Heart left ventricle (tissue), 16 donors: ENCODE measurements at regions not wholly inside any gene's neighbourhood (a gene's known extent, or its start where the extent isn't known, plus 50 kb on each side); places are given as distances from the start of the nearest gene placed in this dataset.
"Not testable (repeated sequence)": the region's sequence is repeated elsewhere in the genome, so short reads cannot be mapped to it uniquely, and the experiment has no call there.

Experiments
- ATAC-seq, 4 donors: fragments of 200-7000 bp; cut with Tn5 transposase; one replicate each; pipeline ENCODE4 v1.9.1; 2020 to 2022; ENCODE audit warnings: moderate library complexity in 4 of 4, mild to moderate bottlenecking in 3 of 4, moderate number of reproducible peaks in 1 of 4
- DNase-seq, 5 donors: peaks; one replicate each; pipeline ENCODE4 v3.0.0-alpha.2; 2020
- H3K27ac ChIP-seq, 12 donors: fragments of 200-600 bp; sonication (generic) in 4 of 12; one replicate each; pipeline versions ENCODE4 v1.5.0 to v1.8.0; 2016 to 2022; ENCODE audit warnings: mild to moderate bottlenecking in 2 of 12
- H3K27me3 ChIP-seq, 9 donors: fragments of 200-600 bp; sonication (generic) in 2 of 9; one replicate each; pipeline versions ENCODE4 v1.5.1 to v1.8.0; 2016 to 2022; ENCODE audit warnings: mild to moderate bottlenecking in 3 of 9
- H3K36me3 ChIP-seq, 9 donors: fragments of 200-600 bp; sonication (generic) in 2 of 9; one replicate each; pipeline versions ENCODE4 v1.5.0 to v1.8.0; 2018 to 2022; ENCODE audit warnings: mild to moderate bottlenecking in 2 of 9
- H3K4me1 ChIP-seq, 12 donors: fragments of 200-600 bp; sonication (generic) in 4 of 12; one replicate each; pipeline versions ENCODE4 v1.5.0 to v1.8.0; 2016 to 2022; ENCODE audit warnings: mild to moderate bottlenecking in 3 of 12
- H3K4me3 ChIP-seq, 12 donors: fragments of 200-600 bp; sonication (generic) in 4 of 12; one replicate each; pipeline versions ENCODE4 v1.5.0 to v1.8.0; 2017 to 2022; ENCODE audit warnings: mild to moderate bottlenecking in 9 of 12, moderate library complexity in 4 of 12
- H3K9me3 ChIP-seq, 12 donors: fragments of 200-600 bp; sonication (generic) in 4 of 12; one replicate each; pipeline versions ENCODE4 v1.5.0 to v1.8.0; 2016 to 2022; ENCODE audit warnings: mild to moderate bottlenecking in 1 of 12
- CTCF ChIP-seq, 12 donors: fragments of 200-600 bp; sonication (generic) in 4 of 12; IDR thresholded peaks; one replicate each; pipeline versions ENCODE4 v1.5.0 to v1.8.0; 2018 to 2022; ENCODE audit warnings: antibody characterized with exemption in 12 of 12, mild to moderate bottlenecking in 5 of 12
- POLR2A ChIP-seq, 2 donors: fragments of 450-650 bp; IDR thresholded peaks; one replicate each; pipeline ENCODE4 v1.6.1; 2017; ENCODE audit warnings: antibody characterized with exemption in 2 of 2, mild to moderate bottlenecking in 2 of 2, moderate library complexity in 2 of 2
- WGBS, 4 donors: extraction: QIAGEN DNeasy Blood & Tissue Kit in 2 of 4; methylation state at CpG; one replicate each; pipeline versions ENCODE4 v1.1.5 to v1.1.7; 2013 to 2018; 5-methylcytosine and 5-hydroxymethylcytosine counted together
- intact Hi-C, 10 donors: fragments of 100-400 bp; cut with DNase I; formaldehyde crosslinking; loops; one replicate each; pipeline versions ENCODE4 v1.11.1 to v1.14.2; 2022
- donor health status: ischemic (EF 13 %, LVEDD 7.1; RV severe dilation, severe dysfunction).
- donor health status: healthy with polysubstance abuse.
- donor health status: DM: no; HTN: yes; CAD: no.
- donor health status: DM: no; HTN: no; CAD: no.
- donor health status: ischemic (EF 25% LVEDD 6.9; RV normal size, moderate dysfunction).
- donor health status: ischemic (EF 25% LVEDD 5.7; RV mildly dilated, moderate dysfunction).
- donor health status: healthy.
- donor health status: DM: yes; HTN: yes; CAD: no.
- donor health status: ischemic (EF 35%, LVEDD 5.7; RV mildly dilated, moderate dysfunction).
- donor health status: nonischemic (EF 11% LVEDD 7.7; RV severe dilation, severe dysfunction).
- donor health status: DM: yes; HTN: yes; CAD: no.
- donor health status: PGD.
- donor health status: ischemic (EF 29% LVEDD 5.4; RV normal size, mild dysfunction).
- donor health status: nonischemic (EF 23%, LVEDD 6.1; RV moderate dilation, normal function).

- TF ChIP-seq POLR2A (IDR thresholded peaks at IDR 0.05) (no peak), CTCF (IDR thresholded peaks at IDR 0.05) (peak in 3 of 12 donors; percentile 11 to 21 (median 19))
- DNase-seq, result no peak
- intact Hi-C loops, result no loop called here
Observed at GRCh38 chr3:166837535-166837934, 542.6 kb downstream of the ZBBX start.

GRCh38 chr3:166836836-166837235 is 543.3 kb downstream of the ZBBX start:
- ATAC-seq (no peak), DNase-seq (no peak)
- no peaks in the 10 kb centered on the region for H3K4me1 ChIP-seq
- TF ChIP-seq CTCF (IDR thresholded peaks at IDR 0.05), result no peak
- no peak for TF ChIP-seq POLR2A (IDR thresholded peaks at IDR 0.05)
- no peaks in the 10 kb centered on the region for H3K36me3 ChIP-seq
- H3K27ac ChIP-seq, result no peak overlapping the region
- WGBS, 4 donors, result 83 to 93% (median 88%) methylated on average over 1 of the region's 1 CpG
- peaks cover 0 to 3% (median 0%) of the 10 kb centered on the region in 12 donors for H3K9me3 ChIP-seq
- no peak overlapping the region for H3K4me3 ChIP-seq
- H3K27me3 ChIP-seq, result no peaks in the 10 kb centered on the region
- intact Hi-C loops, result no loop called here

More at GRCh38 chr3:166837535-166837934, 542.6 kb downstream of the ZBBX start:
- 38 to 52% (median 48%) methylated on average over 4 of the region's 4 CpGs for WGBS, 4 donors
- H3K4me1 ChIP-seq, result no peaks in the 10 kb centered on the region
- H3K4me3 ChIP-seq, result no peak overlapping the region
- no peak overlapping the region for H3K27ac ChIP-seq
- H3K27me3 ChIP-seq, result no peaks in the 10 kb centered on the region
- no peak for ATAC-seq
- peaks cover 0 to 3% (median 0%) of the 10 kb centered on the region in 12 donors for H3K9me3 ChIP-seq
- no peaks in the 10 kb centered on the region for H3K36me3 ChIP-seq

GRCh38 chr3:166829896-166830295 is 550.2 kb downstream of the ZBBX start:
- TF ChIP-seq CTCF (IDR thresholded peaks at IDR 0.05), result no peak
- TF ChIP-seq POLR2A (IDR thresholded peaks at IDR 0.05), result no peak
- ATAC-seq (no peak), DNase-seq (no peak)
- WGBS, 4 donors, result 70 to 81% (median 79%) methylated on average over 3 of the region's 3 CpGs
- no peak overlapping the region for H3K4me3 ChIP-seq
- H3K27me3 ChIP-seq, result no peaks in the 10 kb centered on the region
- H3K36me3 ChIP-seq, result no peaks in the 10 kb centered on the region
- H3K4me1 ChIP-seq, result no peaks in the 10 kb centered on the region
- no peak overlapping the region for H3K27ac ChIP-seq
- no peaks in the 10 kb centered on the region for H3K9me3 ChIP-seq
- intact Hi-C loops, result no loop called here

GRCh38 chr3:166818464-166818863 is 561.6 kb downstream of the ZBBX start:
- DNase-seq (no peak), ATAC-seq (no peak)
- Histone ChIP-seq H3K4me3 (no peak overlapping the region), H3K4me1 (no peaks in the 10 kb centered on the region), H3K9me3 (no peaks in the 10 kb centered on the region), H3K36me3 (no peaks in the 10 kb centered on the region), H3K27me3 (no peaks in the 10 kb centered on the region), H3K27ac (no peak overlapping the region)
- TF ChIP-seq POLR2A (IDR thresholded peaks at IDR 0.05) (no peak), CTCF (IDR thresholded peaks at IDR 0.05) (no peak)
- intact Hi-C loops, result no loop called here

- H3K27me3 ChIP-seq, H3K4me1 ChIP-seq, DNase-seq, H3K36me3 ChIP-seq, intact Hi-C loops, H3K9me3 ChIP-seq, H3K27ac ChIP-seq, H3K4me3 ChIP-seq, ATAC-seq: not testable (repeated sequence)
- 83 to 91% (median 89%) methylated on average over 6 of the region's 6 CpGs for WGBS, 4 donors
Observed at GRCh38 chr3:166817269-166817668, 562.8 kb downstream of the ZBBX start.
